KBM-7 (cell line): ENCODE measurements at regions not wholly inside any gene's neighbourhood (a gene's known extent, or its start where the extent isn't known, plus 50 kb on each side); places are given as distances from the start of the nearest gene placed in this dataset.
"Not testable (repeated sequence)": the region's sequence is repeated elsewhere in the genome, so short reads cannot be mapped to it uniquely, and the experiment has no call there.

ENCODE experiments used
- DNase-seq: peaks from one replicate; pipeline ENCODE4 v3.0.0-alpha.2; 2015
- in situ Hi-C: fragments of 300-500 bp; cut with MboI; formaldehyde crosslinking; loops from 2 replicates; pipeline ENCODE4 v1.14.3; 2020; ENCODE audit warnings: low sequenced_read_pairs, low pct_unique_long_range_greater_than_20kb, mixed read lengths

DNA sequence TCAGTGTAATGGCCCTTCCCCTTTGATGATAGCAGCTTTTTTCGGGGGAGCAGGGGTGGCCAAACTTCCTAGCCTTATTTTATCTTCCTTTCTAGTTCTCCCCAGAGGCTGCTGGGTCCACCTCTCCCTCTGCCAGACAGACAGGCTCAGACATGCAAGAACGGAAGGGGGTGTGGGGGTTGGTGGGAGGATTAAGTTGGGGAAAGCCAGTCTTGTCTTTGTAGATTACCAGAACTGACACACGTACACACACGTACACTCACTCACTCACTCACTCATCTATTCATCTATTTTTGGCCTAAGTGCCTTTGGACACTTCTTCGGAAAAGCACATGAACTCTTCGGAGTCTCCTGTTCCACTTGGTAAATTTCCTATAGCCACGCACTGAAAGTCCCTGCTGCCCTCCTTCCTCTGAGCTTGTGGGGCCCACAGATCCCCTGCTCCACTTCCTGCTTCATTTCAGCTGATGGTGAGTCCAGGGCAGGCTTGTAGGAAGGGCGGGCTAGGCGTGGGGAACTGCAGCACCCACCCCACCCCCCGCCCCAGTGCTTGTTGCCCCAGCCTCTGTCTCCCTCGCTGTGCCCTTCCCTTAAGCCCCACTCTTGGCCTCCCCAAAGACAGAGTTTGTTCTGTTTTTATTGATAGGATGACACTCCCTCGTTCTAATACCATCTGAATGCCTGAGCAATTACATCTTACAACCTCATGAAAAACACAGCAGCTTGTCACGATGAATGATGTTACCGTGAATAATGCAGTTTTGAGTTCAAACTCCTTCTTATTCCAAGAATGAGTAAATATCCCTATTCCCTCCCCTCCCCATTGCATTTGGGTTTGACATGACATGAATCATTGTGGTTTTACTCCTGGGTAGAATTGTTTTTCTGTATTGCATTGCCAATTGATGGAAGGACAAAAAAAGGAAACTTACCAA lies 60.7 kb upstream of the ATP5PO start:
- in situ Hi-C loops = no loop called here

DNA sequence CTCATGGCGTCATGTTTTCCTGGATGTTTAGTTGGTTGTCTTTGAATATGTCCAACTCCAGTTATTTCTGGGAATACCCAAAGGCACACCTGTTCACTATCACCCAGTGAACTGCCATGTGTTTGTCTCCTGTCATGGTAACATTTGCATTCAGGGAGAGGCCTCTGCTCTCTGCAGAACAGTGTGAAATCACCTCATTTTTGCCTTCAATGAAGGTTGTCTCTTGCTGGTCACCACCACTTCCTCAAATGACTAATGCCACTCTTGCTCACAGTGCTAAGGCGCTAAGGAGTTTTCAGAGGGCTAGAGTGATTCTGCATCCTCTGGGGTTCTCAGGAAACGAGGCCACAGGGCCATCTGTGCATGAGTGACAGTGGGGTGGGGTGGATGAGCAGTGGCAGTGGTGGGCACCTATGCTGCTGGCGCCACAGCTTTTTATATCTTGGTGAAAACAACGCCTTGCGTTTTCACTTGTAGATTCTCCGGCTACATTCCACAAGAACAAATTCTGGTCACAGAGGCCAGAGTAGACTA lies 60.0 kb upstream of the ATP5PO start:
- in situ Hi-C loops = no loop called here
- peak; percentile 85 for DNase-seq

More for the DNA sequence above, 60.7 kb upstream of the ATP5PO start:
- DNase-seq = peak; percentile 92

DNA sequence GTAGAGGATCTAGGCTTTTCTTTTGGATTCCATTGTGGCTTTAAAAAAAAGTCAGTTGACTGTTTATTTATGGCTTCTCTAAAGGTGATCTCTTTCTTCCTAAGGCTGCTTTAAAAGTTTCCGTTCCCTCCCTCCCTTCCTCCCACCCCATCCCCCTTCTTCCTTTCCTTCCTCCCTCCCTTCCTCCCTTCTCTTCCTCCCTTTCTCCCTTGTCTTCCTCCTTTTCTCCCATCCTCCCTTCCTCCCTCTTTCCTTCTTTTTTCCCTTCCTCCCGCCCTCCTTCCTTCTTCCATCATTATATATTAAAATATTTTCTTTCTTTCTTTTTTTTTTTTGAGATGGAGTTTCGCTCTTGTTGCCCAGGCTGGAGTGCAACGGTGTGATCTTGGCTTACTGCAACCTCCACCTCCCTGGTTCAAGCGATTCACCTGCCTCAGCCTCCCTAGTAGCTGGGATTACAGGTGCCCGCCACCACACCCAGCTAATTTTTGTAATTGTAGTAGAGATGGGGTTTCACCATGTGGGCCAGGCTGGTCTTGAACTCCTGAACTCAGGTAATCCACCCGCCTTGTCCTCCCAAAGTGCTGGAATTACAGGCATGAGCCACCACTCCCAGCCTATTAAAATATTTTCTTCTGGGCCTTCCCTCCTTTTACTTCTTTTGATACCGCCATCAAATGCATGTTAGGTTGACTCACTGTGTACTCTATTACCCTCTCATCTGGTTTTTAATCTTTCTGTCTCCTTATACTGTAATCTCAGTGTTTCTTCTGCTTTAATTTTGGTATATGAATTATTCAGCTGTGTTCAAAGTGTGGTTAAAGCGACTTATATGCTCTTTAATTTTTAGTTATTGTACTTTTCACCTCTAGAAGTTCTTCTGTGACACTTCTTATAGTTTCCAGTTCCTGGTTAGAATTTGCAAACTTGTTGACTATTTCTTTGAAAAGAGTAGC lies 59.2 kb upstream of the ATP5PO start:
- DNase-seq = no peak
- in situ Hi-C loops = no loop called here

DNA sequence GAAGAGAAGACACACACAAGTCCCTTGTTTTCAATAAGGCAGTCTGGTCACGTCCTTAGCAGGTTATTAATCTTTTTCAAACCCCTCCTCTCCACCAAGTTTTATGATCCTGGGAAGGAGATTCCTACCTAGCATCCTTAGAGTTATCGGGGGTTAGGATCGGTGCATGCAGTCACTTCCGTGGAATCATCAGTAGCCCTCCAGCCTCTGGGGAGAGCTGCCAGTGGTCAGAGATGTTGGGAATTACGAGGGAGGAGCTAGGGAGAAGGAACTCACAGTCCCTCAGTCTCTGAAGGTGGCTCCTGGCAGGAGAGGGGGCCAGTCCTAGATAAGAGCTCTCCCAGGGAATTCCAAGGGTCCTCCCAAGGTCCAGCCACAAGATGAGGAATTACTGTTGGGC lies 57.7 kb upstream of the ATP5PO start:
- in situ Hi-C loops = no loop called here
- DNase-seq = no peak

DNA sequence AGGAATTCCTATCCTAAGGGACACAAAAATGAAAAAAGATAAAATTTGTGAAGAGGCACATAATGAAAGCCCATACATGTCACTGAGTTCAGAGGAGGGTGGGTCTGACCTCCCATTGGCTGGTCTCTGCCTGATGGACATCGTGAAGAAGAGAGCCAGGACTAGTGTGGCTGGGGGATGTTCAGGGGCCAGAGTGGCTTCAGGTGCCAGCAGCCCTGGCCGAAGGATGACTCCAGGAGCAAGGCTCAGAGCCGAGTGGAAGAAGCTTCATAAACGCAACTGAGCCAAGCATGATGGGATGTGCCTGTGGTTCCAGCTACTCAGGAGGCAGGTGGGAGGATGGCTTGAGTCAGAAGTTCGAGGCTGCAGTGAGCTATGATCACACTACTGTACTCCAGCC lies 56.9 kb upstream of the ATP5PO start:
- in situ Hi-C loops = no loop called here
- DNase-seq = no peak

DNA sequence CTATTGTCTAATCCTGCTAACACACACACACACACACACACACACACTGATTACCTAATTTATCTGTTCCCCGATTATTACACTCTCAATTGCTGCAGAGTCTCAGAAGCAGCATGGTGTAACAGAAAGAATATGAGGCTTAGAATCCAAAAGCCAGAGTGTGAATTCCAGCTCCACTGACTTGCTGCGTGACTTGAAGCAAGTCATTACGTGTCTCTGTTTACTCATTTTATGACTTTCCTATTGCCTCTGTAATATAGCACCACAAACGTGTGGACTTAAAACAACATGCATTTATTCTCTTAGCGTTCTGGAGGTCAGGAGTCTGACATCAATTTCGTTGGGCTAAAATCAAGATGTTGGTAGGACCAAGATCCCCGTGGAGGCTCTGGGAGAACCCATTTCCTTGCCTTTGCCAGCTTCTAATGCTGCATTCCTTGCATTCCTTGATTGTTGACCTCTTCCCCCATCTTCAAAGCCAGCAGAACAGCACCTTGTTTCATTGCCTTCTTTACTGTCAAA lies 55.9 kb upstream of the ATP5PO start:
- no peak for DNase-seq
- in situ Hi-C loops = no loop called here

DNA sequence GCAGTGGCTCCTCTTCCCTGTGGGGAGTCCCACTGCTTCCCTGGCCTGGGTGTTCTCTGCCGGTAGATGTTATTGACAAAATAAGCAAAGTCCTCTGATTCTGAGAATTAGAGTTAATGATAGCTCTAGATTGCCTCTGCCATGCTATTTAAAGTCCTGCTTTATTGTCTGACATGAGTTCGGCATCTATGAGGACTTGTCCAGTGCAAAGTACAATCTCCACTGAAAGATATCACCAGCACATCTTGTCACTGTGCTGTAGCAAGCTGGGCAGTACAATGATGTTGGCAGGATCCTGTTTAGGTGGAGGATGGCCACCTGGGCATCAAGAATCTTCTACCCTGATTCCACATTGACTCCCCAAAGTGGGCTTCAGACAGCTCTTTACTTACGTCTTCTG lies 54.0 kb upstream of the ATP5PO start:
- in situ Hi-C loops = no loop called here
- DNase-seq = no peak

DNA sequence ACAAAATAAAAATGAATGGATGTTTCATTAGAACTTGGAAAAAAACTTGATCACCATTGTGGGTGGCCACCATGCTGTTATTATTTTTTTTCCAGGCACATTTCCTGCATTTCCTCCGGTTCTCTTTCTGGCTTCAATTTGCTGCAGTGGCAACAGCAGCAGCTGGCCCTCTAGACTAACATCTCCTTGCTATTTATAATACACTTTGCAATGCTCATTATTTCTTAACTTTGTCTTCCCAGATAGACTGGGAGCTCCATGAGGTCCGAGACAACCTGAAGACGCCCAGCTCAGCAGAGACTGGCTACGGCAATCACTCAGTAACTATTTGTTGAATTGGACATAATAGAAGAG lies 53.4 kb upstream of the ATP5PO start:
- no peak for DNase-seq
- in situ Hi-C loops = no loop called here

DNA sequence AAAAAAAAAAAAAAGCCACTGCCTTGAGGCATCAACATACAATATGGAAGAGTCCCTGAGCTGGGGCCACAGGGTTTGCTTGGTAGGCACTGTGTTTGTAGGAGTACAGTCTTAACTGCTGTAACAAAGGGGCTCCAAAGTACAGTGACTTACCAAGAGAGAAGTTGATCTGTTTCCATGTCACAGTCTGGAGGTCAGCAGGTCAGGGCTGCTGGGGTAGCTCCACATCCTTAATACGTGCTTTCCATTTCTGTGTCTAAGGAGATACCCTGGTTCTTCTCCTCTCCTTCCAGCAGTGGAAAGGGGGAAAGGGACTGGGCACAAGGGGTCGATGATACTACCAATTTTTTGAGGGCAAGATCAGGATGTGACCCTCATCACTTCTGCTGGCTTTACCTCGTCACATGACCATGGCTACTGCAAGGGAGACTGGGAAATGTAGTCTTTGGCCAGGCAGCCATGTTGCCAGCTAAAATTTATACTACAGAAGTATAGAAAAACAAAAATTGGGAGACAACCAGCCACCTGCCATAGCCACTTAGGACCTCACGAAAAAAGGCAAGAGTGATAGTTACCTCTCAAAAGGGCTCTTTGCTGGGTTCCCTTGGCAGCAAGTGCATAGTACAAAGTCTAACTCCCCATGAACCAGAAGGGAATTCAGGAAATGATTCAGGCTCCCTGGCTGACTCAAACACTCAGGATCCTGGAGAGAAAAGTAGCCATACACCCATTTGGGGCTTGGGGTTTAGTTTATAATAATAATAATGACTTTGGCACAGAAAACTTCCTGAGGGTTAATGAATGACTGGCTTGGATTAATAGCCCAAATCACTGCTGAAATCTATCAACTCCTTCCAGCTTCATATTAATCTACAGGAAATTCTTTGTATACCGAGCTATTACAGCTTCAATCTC lies 52.7 kb upstream of the ATP5PO start:
- DNase-seq = no peak
- in situ Hi-C loops = no loop called here

DNA sequence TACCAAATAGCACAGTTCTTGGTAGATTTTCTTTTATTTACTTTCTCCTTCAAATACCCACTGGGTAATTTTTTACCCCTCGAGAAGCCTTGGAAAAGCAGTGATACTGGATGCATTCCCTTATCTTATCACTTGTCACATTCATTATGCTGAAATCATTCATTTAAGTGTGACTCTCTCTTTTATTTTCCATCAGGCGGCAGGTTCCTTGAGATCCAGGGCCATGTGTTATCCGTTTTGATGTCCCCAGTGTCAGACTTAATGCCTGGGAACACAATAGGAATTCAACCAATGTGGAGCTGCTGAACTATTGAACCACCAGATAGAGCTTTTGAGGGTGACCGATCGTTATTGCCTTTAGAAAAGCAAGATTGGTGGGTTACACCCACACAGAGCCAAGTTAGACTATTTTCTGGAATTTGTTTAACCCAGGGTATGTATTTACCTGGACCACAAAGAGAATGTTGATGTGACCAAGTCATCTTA lies 51.5 kb upstream of the ATP5PO start:
- in situ Hi-C loops = no loop called here
- DNase-seq = no peak

DNA sequence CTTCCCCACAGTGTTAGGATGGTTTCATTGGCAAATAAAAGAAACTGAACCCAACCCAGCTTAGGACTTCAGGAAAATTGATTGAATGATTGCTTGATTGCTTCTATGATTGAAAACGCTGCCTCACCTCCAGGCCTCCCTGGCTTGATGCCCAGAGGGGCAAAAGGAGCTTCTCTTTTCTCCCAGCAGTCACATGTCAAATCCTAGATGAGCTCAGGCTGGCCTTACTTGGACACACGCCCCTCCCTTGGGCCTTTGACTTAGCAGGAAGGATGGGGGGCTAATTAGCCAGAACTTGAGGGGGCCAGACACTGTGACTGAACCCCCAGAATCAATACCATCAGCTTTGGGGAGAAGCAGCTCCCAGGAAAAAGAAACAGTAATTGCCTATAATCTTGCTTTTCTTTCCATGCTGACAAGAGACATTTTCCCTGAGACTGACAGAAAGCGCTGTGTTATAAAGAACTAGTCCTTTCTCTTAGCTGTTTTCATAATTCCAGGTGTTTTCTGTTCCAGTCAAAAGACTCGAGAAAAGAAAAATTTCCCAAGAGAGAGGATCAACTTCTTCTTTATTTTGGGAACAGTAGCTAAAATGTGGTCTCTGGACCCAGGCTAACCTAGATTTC lies 50.8 kb upstream of the ATP5PO start:
- in situ Hi-C loops = no loop called here
- DNase-seq = peak; percentile 43

DNA sequence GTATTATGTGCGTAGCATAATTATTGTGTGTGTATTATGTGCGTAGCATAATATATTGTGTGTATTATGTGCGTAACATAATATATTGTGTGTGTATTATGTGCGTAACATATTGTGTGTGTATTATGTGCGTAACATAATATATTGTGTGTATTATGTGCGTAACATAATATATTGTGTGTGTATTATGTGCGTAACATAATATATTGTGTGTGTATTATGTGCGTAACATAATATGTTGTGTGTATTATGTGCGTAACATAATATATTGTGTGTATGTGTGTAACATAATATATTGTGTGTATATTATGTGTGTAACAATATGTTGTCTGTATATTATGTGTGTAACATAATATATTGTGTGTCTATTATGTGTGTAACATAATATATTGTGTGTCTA lies 50.1 kb upstream of the ATP5PO start:
- in situ Hi-C loops, DNase-seq: not testable (repeated sequence)
